CD8-positive, alpha-beta memory T cell (primary cell): ENCODE measurements at regions not wholly inside any gene's neighbourhood (a gene's known extent, or its start where the extent isn't known, plus 50 kb on each side); places are given as distances from the start of the nearest gene placed in this dataset.

Experiments used
- CTCF ChIA-PET: fragments of 350-600 bp; sonication (Branson Sonifier 250); formaldehyde crosslinking; loops from one replicate; lab custom pipeline; 2021; ENCODE audit warnings: antibody characterized with exemption; lab: Charles Lee
- POLR2A ChIA-PET: fragments of 350-600 bp; sonication (Branson Sonifier 250); formaldehyde crosslinking; loops from one replicate; lab custom pipeline; 2021; ENCODE audit warnings: antibody characterized with exemption; lab: Charles Lee
- DNase-seq, 5 donors: peaks; one replicate each; pipeline versions ENCODE4 v3.0.0 to v3.0.0-alpha.2; 2020 to 2022; ENCODE audit warnings: mixed read lengths in 1 of 5
- H3K27ac ChIP-seq: one replicate; pipeline ENCODE4 v1.7.0; 2013; ENCODE audit warnings: low read depth, mild to moderate bottlenecking, low read length, moderate library complexity
- H3K27me3 ChIP-seq: 2 replicates; pipeline ENCODE4 v1.7.0; 2013; ENCODE audit warnings: low read length, mild to moderate bottlenecking; ENCODE audit not compliant: insufficient read depth, poor library complexity, severe bottlenecking
- H3K36me3 ChIP-seq: 2 replicates; pipeline ENCODE4 v1.7.0; 2013; ENCODE audit warnings: mild to moderate bottlenecking, low read length, moderate library complexity; ENCODE audit not compliant: insufficient read depth
- H3K4me1 ChIP-seq: 2 replicates; pipeline ENCODE4 v1.7.0; 2013; ENCODE audit warnings: mild to moderate bottlenecking, low read length, moderate library complexity; ENCODE audit not compliant: insufficient read depth
- H3K4me3 ChIP-seq: 2 replicates; pipeline ENCODE4 v1.7.0; 2013; ENCODE audit warnings: mild to moderate bottlenecking, low read length
- H3K9me3 ChIP-seq: 2 replicates; pipeline ENCODE4 v1.7.0; 2013; ENCODE audit warnings: mild to moderate bottlenecking, low read length
- H3K27ac Mint-ChIP-seq, 8 donors: one replicate each; pipeline ENCODE4 v1.8.0; 2020 to 2021; ENCODE audit warnings: mixed read lengths in 8 of 8, mild to moderate bottlenecking in 6 of 8, inconsistent platforms in 3 of 8, moderate library complexity in 3 of 8
- H3K27me3 Mint-ChIP-seq, 2 donors: one replicate each; pipeline ENCODE4 v1.8.0; 2020 to 2021; ENCODE audit warnings: mixed read lengths in 2 of 2, mild to moderate bottlenecking in 1 of 2, moderate library complexity in 1 of 2
- H3K36me3 Mint-ChIP-seq, 3 donors: one replicate each; pipeline ENCODE4 v1.8.0; 2020 to 2021; ENCODE audit warnings: mixed read lengths in 3 of 3, inconsistent platforms in 1 of 3, mild to moderate bottlenecking in 1 of 3
- H3K4me1 Mint-ChIP-seq, 3 donors: one replicate each; pipeline ENCODE4 v1.8.0; 2020 to 2021; ENCODE audit warnings: mixed read lengths in 3 of 3, inconsistent platforms in 1 of 3, mild to moderate bottlenecking in 1 of 3
- H3K4me3 Mint-ChIP-seq, 7 donors: one replicate each; pipeline ENCODE4 v1.8.0; 2020 to 2021; ENCODE audit warnings: mixed read lengths in 7 of 7, mild to moderate bottlenecking in 6 of 7, moderate library complexity in 4 of 7, inconsistent platforms in 2 of 7
- H3K9me3 Mint-ChIP-seq, 5 donors: one replicate each; pipeline ENCODE4 v1.8.0; 2020 to 2022; ENCODE audit warnings: mixed read lengths in 5 of 5, mild to moderate bottlenecking in 3 of 5, moderate library complexity in 2 of 5, inconsistent platforms in 1 of 5

- Histone ChIP-seq H3K36me3 (no peaks in the 10 kb centered on the region), H3K4me3 (no peak overlapping the region), H3K9me3 (no peaks in the 10 kb centered on the region), H3K4me1 (no peaks in the 10 kb centered on the region), H3K27ac (no peak overlapping the region), H3K27me3 (no peaks in the 10 kb centered on the region)
- Mint-ChIP-seq H3K4me1 (no peaks in the 10 kb centered on the region), H3K4me3 (no peak overlapping the region), H3K27ac (no peak overlapping the region), H3K36me3 (no peaks in the 10 kb centered on the region), H3K27me3 (peaks cover 10 to 31% of the 10 kb centered on the region in 2 donors), H3K9me3 (peaks cover 0 to 6% (median 0%) of the 10 kb centered on the region in 5 donors)
- CTCF ChIA-PET: no interaction called here
- POLR2A ChIA-PET: no interaction called here
- no peak for DNase-seq
These were observed 389.0 kb upstream of the C2CD4B start for GRCh38 chr15:62553911-62554563.

GRCh38 chr15:62558640-62559380 is 393.7 kb upstream of the C2CD4B start:
- Histone ChIP-seq H3K36me3 (no peaks in the 10 kb centered on the region), H3K4me1 (no peaks in the 10 kb centered on the region), H3K27me3 (no peaks in the 10 kb centered on the region), H3K9me3 (no peaks in the 10 kb centered on the region), H3K4me3 (no peak overlapping the region), H3K27ac (no peak overlapping the region)
- ChIA-PET CTCF (no interaction called here), POLR2A (no interaction called here)
- H3K9me3 Mint-ChIP-seq: no peaks in the 10 kb centered on the region
- H3K27me3 Mint-ChIP-seq: peaks cover 7 to 37% of the 10 kb centered on the region in 2 donors
- no peak overlapping the region for H3K27ac Mint-ChIP-seq
- DNase-seq: no peak
- H3K4me1 Mint-ChIP-seq: no peaks in the 10 kb centered on the region
- no peak overlapping the region for H3K4me3 Mint-ChIP-seq
- no peaks in the 10 kb centered on the region for H3K36me3 Mint-ChIP-seq

GRCh38 chr15:62559381-62559733 is 394.3 kb upstream of the C2CD4B start:
- no peak for DNase-seq
- POLR2A ChIA-PET: no interaction called here
- Histone ChIP-seq H3K4me1 (no peaks in the 10 kb centered on the region), H3K27ac (no peak overlapping the region), H3K27me3 (no peaks in the 10 kb centered on the region), H3K36me3 (no peaks in the 10 kb centered on the region), H3K4me3 (no peak overlapping the region), H3K9me3 (no peaks in the 10 kb centered on the region)
- no peaks in the 10 kb centered on the region for H3K36me3 Mint-ChIP-seq
- H3K27ac Mint-ChIP-seq: no peak overlapping the region
- H3K9me3 Mint-ChIP-seq: no peaks in the 10 kb centered on the region
- peaks cover 9 to 43% of the 10 kb centered on the region in 2 donors for H3K27me3 Mint-ChIP-seq
- CTCF ChIA-PET: no interaction called here
- H3K4me1 Mint-ChIP-seq: no peaks in the 10 kb centered on the region
- H3K4me3 Mint-ChIP-seq: no peak overlapping the region

- Histone ChIP-seq H3K4me1 (no peaks in the 10 kb centered on the region), H3K4me3 (no peak overlapping the region), H3K27me3 (no peaks in the 10 kb centered on the region), H3K9me3 (no peaks in the 10 kb centered on the region), H3K36me3 (no peaks in the 10 kb centered on the region), H3K27ac (no peak overlapping the region)
- Mint-ChIP-seq H3K9me3 (no peaks in the 10 kb centered on the region), H3K4me1 (no peaks in the 10 kb centered on the region), H3K27ac (no peak overlapping the region), H3K27me3 (peaks cover 9 to 55% of the 10 kb centered on the region in 2 donors), H3K4me3 (no peak overlapping the region), H3K36me3 (no peaks in the 10 kb centered on the region)
- POLR2A ChIA-PET: no interaction called here
- CTCF ChIA-PET: no interaction called here
- DNase-seq: no peak
These were observed 396.0 kb upstream of the C2CD4B start for GRCh38 chr15:62561059-62561519.

DNA sequence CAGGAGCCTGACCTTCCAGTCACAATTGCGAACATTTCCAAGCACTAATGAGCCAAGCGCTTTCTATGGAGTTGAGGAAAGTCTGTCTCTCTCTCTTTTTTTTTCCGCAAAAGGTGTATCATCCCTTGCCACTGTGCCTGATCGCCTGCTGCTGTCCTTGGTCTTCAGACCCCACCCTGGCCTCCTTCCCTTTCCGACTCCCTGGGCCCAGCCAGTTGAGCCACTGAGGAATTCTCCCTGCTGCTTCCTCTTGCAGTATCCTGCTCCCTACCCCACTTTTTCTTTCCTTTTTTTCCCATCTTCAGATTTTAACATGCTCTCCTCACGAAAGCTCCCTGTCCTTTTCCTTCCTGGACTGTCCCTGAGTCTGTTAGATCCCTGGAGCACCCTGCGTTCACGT is 396.5 kb upstream of the C2CD4B start:
- DNase-seq: no peak
- H3K9me3 ChIP-seq: no peaks in the 10 kb centered on the region
- H3K27ac Mint-ChIP-seq: no peak overlapping the region
- no peaks in the 10 kb centered on the region for H3K36me3 ChIP-seq
- CTCF ChIA-PET: no interaction called here
- POLR2A ChIA-PET: no interaction called here
- no peaks in the 10 kb centered on the region for H3K4me1 Mint-ChIP-seq
- no peaks in the 10 kb centered on the region for H3K36me3 Mint-ChIP-seq
- H3K27ac ChIP-seq: no peak overlapping the region
- no peaks in the 10 kb centered on the region for H3K4me1 ChIP-seq
- no peak overlapping the region for H3K4me3 Mint-ChIP-seq
- peaks cover 9 to 58% of the 10 kb centered on the region in 2 donors for H3K27me3 Mint-ChIP-seq
- no peaks in the 10 kb centered on the region for H3K9me3 Mint-ChIP-seq
- no peak overlapping the region for H3K4me3 ChIP-seq
- no peaks in the 10 kb centered on the region for H3K27me3 ChIP-seq

DNA sequence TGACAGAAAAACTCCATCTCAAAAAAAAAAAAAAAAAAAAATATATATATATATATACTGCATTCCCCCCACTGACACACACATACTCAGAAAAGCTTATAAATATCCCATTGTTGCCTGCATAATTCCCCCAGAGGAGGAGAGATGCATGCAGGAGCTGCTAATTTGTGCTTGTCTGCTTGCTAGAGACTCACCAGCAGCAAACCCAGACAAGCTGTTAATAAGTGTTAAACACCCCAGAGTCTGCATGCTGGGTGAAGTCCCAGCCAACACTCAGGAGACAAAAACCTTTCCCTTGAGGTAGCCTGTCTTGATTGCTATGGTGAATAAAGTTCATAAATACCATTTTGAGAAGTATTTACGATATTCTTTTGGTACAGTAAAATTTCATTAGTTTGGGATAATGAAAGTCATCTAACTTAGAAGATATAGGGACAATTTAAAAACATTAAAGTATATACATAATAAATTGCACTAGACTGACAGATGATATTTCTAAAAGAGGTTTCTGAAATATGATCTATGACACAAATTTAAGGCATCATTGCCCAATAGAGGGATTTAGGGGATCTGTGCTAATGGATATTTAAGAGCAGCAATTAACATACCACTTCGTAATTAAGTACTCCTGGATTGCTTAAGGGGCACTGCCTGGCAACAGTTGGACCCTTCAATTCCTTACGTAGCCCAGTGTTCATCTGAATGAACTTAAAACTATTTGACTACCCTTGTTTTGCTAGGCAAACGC is 400.0 kb upstream of the C2CD4B start:
- Mint-ChIP-seq H3K36me3 (no peaks in the 10 kb centered on the region), H3K4me1 (no peaks in the 10 kb centered on the region), H3K4me3 (no peak overlapping the region), H3K9me3 (peaks cover 0 to 1% (median 0%) of the 10 kb centered on the region in 5 donors), H3K27me3 (peaks cover 4 to 48% of the 10 kb centered on the region in 2 donors), H3K27ac (no peak overlapping the region)
- POLR2A ChIA-PET: no interaction called here
- no peak for DNase-seq
- CTCF ChIA-PET: no interaction called here
- H3K4me3 ChIP-seq: no peak overlapping the region
- no peaks in the 10 kb centered on the region for H3K9me3 ChIP-seq
- no peaks in the 10 kb centered on the region for H3K36me3 ChIP-seq
- no peak overlapping the region for H3K27ac ChIP-seq
- no peaks in the 10 kb centered on the region for H3K4me1 ChIP-seq
- H3K27me3 ChIP-seq: no peaks in the 10 kb centered on the region

GRCh38 chr15:62565634-62566026 is 400.5 kb upstream of the C2CD4B start:
- H3K27ac ChIP-seq: no peak overlapping the region
- no peaks in the 10 kb centered on the region for H3K27me3 ChIP-seq
- H3K36me3 Mint-ChIP-seq: no peaks in the 10 kb centered on the region
- no peaks in the 10 kb centered on the region for H3K9me3 ChIP-seq
- peaks cover 0 to 1% (median 0%) of the 10 kb centered on the region in 5 donors for H3K9me3 Mint-ChIP-seq
- no peak for DNase-seq
- no peaks in the 10 kb centered on the region for H3K4me1 Mint-ChIP-seq
- peaks cover 4 to 47% of the 10 kb centered on the region in 2 donors for H3K27me3 Mint-ChIP-seq
- H3K36me3 ChIP-seq: no peaks in the 10 kb centered on the region
- H3K4me3 ChIP-seq: no peak overlapping the region
- H3K4me1 ChIP-seq: no peaks in the 10 kb centered on the region
- POLR2A ChIA-PET: no interaction called here
- no peak overlapping the region for H3K4me3 Mint-ChIP-seq
- CTCF ChIA-PET: no interaction called here
- H3K27ac Mint-ChIP-seq: no peak overlapping the region

DNA sequence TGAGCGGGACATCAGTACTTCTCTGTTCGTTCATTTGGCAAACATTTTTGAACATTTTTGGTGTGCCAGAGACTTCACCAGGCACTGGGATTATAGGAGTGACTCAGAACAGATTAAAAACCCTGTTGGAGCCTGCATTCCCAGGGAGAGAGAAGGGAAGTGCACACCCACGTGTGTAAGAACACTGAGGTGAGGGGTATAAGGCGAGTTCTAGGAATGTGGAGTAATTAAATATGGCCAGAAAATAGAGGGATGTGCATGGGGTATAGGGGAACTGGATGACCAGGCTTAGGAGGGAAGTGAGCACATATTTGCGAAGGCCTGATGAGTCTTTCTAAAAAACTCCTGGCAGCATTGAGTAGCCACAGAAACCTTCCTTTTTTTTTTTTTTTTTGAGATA is 401.2 kb upstream of the C2CD4B start:
- H3K4me3 ChIP-seq: no peak overlapping the region
- Mint-ChIP-seq H3K27me3 (peaks cover 4 to 45% of the 10 kb centered on the region in 2 donors), H3K4me1 (no peaks in the 10 kb centered on the region), H3K9me3 (peaks cover 0 to 1% (median 0%) of the 10 kb centered on the region in 5 donors), H3K27ac (no peak overlapping the region), H3K36me3 (no peaks in the 10 kb centered on the region), H3K4me3 (no peak overlapping the region)
- H3K4me1 ChIP-seq: no peaks in the 10 kb centered on the region
- DNase-seq: no peak
- H3K36me3 ChIP-seq: no peaks in the 10 kb centered on the region
- no peak overlapping the region for H3K27ac ChIP-seq
- POLR2A ChIA-PET: no interaction called here
- H3K27me3 ChIP-seq: no peaks in the 10 kb centered on the region
- CTCF ChIA-PET: no interaction called here
- H3K9me3 ChIP-seq: no peaks in the 10 kb centered on the region
